Endothelial cell of umbilical vein (primary cell): ENCODE measurements at regions not wholly inside any gene's neighbourhood (a gene's known extent, or its start where the extent isn't known, plus 50 kb on each side); places are given as distances from the start of the nearest gene placed in this dataset.

Experiments used
- BruUV-seq: library from RNA; stranded (reverse); fragments of 400-500 nt; replicated peaks from 2 replicates; lab custom pipeline; 2021; lab: Mats Ljungman, UMichigan
- CTCF ChIA-PET: fragments of 300-600, 350-600 bp; sonication (Branson Sonifier 250); formaldehyde crosslinking; loops from one replicate; lab custom pipeline; 2021; ENCODE audit warnings: antibody characterized with exemption, inconsistent platforms; lab: Charles Lee
- POLR2A ChIA-PET: fragments of 300-600, 350-600 bp; sonication (Branson Sonifier 250); formaldehyde crosslinking; loops from one replicate; lab custom pipeline; 2021; ENCODE audit warnings: antibody characterized with exemption, inconsistent platforms; lab: Charles Lee
- DNase-seq: peaks from one replicate; pipeline ENCODE4 v3.0.0-alpha.2; 2011; ENCODE audit warnings: low read depth, low spot score
- FAIRE-seq: peaks from 2 replicates; lab custom pipeline; 2011; peaks lifted over from hg19 to GRCh38; lab: Jason Lieb, UNC
- H2AFZ ChIP-seq: 2 replicates; pipeline ENCODE4 v1.6.0; 2012; ENCODE audit warnings: low read depth, low read length, control low read depth, inconsistent platforms
- H3K27ac ChIP-seq: 2 replicates; pipeline ENCODE4 v1.5.1; 2011; ENCODE audit warnings: low read depth, mild to moderate bottlenecking, control low read depth, low read length, moderate library complexity; ENCODE audit not compliant: insufficient read depth
- H3K27me3 ChIP-seq, 2 experiments: 2 replicates each; pipeline versions ENCODE4 v1.6.0 to v1.6.1; 2011; ENCODE audit warnings: low read length in 2 of 2, mixed read lengths in 1 of 2; ENCODE audit not compliant: control insufficient read depth in 2 of 2, insufficient read depth in 2 of 2
- H3K36me3 ChIP-seq, 2 experiments: 2 replicates in 1 of 2; 3 replicates in 1 of 2; pipeline ENCODE4 v1.5.1; 2011; ENCODE audit warnings: low read length in 2 of 2, mild to moderate bottlenecking in 1 of 2, moderate library complexity in 1 of 2; ENCODE audit not compliant: control insufficient read depth in 2 of 2, insufficient read depth in 2 of 2; ENCODE audit errors: extremely low read depth in 1 of 2
- H3K4me1 ChIP-seq: 3 replicates; pipeline ENCODE4 v1.5.1; 2011; ENCODE audit warnings: mild to moderate bottlenecking, low read length; ENCODE audit not compliant: control insufficient read depth, insufficient read depth; ENCODE audit errors: extremely low read depth
- H3K4me2 ChIP-seq: 2 replicates; pipeline ENCODE4 v1.6.1; 2011; ENCODE audit warnings: low read length, control low read depth, mixed read lengths; ENCODE audit not compliant: insufficient read depth
- H3K4me3 ChIP-seq, 3 experiments: fragments of 200-600 bp in 1 of 3; sonication (generic), shearing (Covaris generic) in 1 of 3; replicated peaks in 1 of 3; 2 replicates each; pipeline ENCODE4 v1.5.1; 2011 to 2016; ENCODE audit warnings: control low read depth in 3 of 3, low read length in 3 of 3, mild to moderate bottlenecking in 2 of 3, inconsistent platforms in 1 of 3, low read depth in 1 of 3, moderate library complexity in 1 of 3; ENCODE audit not compliant: insufficient read depth in 1 of 3
- H3K79me2 ChIP-seq: 2 replicates; pipeline ENCODE4 v1.6.0; 2012; ENCODE audit warnings: low read length, inconsistent platforms; ENCODE audit not compliant: control insufficient read depth, insufficient read depth
- H3K9ac ChIP-seq: replicated peaks from 2 replicates; pipeline ENCODE3; 2011; ENCODE audit warnings: low read length, control low read depth; ENCODE audit not compliant: insufficient read depth; ENCODE audit errors: extremely low read depth
- H3K9me1 ChIP-seq: replicated peaks from 3 replicates; pipeline ENCODE4 v1.6.0; 2011; ENCODE audit warnings: mild to moderate bottlenecking, low read length; ENCODE audit not compliant: control insufficient read depth, insufficient read depth; ENCODE audit errors: extremely low read depth
- H3K9me3 ChIP-seq: replicated peaks from 2 replicates; pipeline ENCODE4 v1.5.1; 2012; ENCODE audit warnings: low read length, inconsistent platforms; ENCODE audit not compliant: control insufficient read depth, insufficient read depth
- H4K20me1 ChIP-seq: replicated peaks from 2 replicates; pipeline ENCODE3; 2011; ENCODE audit warnings: mild to moderate bottlenecking, low read length; ENCODE audit not compliant: control insufficient read depth, insufficient read depth; ENCODE audit errors: extremely low read depth
- EZH2 ChIP-seq: IDR thresholded peaks from 2 replicates; pipeline ENCODE4 v1.6.1; 2012; ENCODE audit warnings: borderline replicate concordance, low read depth, mild to moderate bottlenecking, moderate library complexity, low read length, inconsistent platforms; ENCODE audit not compliant: severe bottlenecking
- FOS ChIP-seq: IDR thresholded peaks from 2 replicates; pipeline ENCODE4 v1.6.1; 2011; ENCODE audit warnings: mild to moderate bottlenecking, low read length, moderate library complexity, borderline replicate concordance; ENCODE audit not compliant: insufficient read depth
- GATA2 ChIP-seq: IDR thresholded peaks from 2 replicates; pipeline ENCODE4 v1.7.0; 2011; ENCODE audit warnings: low read depth, mild to moderate bottlenecking, moderate library complexity, mixed read lengths, low read length; ENCODE audit not compliant: insufficient read length, insufficient read depth
- JUN ChIP-seq: IDR thresholded peaks from 2 replicates; pipeline ENCODE4 v1.6.1; 2011; ENCODE audit warnings: borderline replicate concordance, low read depth; ENCODE audit not compliant: insufficient read length, insufficient read depth
- MYC ChIP-seq: IDR thresholded peaks from one replicate; pipeline ENCODE4 v1.6.1; 2011; ENCODE audit warnings: mild to moderate bottlenecking, low read depth, low read length
- POLR2A ChIP-seq: IDR thresholded peaks from 2 replicates; pipeline ENCODE4 v1.6.1; 2012; ENCODE audit warnings: low read depth, mild to moderate bottlenecking, control low read depth, low read length
- POLR2AphosphoS5 ChIP-seq: IDR thresholded peaks from 2 replicates; pipeline ENCODE4 v1.6.1; 2012; ENCODE audit warnings: low read depth, mild to moderate bottlenecking, control low read depth, low read length, moderate library complexity; ENCODE audit not compliant: insufficient read depth
- dilution Hi-C: fragments of 300-500 bp; cut with MboI; formaldehyde crosslinking; loops from one replicate; pipeline ENCODE4 v1.15.0; 2019; ENCODE audit warnings: low sequenced_read_pairs; ENCODE audit not compliant: extremely low pct_ligation_motif_present
- intact Hi-C: fragments of 100-400 bp; cut with micrococcal nuclease; formaldehyde crosslinking; loops from one replicate; pipeline ENCODE4 v1.10.0; 2022
- TF ChIP-seq, protein P1 (sequence below): IDR thresholded peaks from 2 replicates; pipeline ENCODE4 v1.6.1; 2011; ENCODE audit not compliant: insufficient read depth, insufficient read length
- TF ChIP-seq, protein P2 (sequence below), 2 donors: IDR thresholded peaks; 1 replicate in 1 of 2; 2 replicates in 1 of 2; pipeline ENCODE4 v1.5.1; 2011; ENCODE audit warnings: low read length in 2 of 2, mild to moderate bottlenecking in 2 of 2, moderate library complexity in 2 of 2, control low read depth in 1 of 2, inconsistent platforms in 1 of 2, low read depth in 1 of 2; ENCODE audit not compliant: insufficient read depth in 1 of 2; ENCODE audit errors: extremely low read depth in 1 of 2

DNA sequence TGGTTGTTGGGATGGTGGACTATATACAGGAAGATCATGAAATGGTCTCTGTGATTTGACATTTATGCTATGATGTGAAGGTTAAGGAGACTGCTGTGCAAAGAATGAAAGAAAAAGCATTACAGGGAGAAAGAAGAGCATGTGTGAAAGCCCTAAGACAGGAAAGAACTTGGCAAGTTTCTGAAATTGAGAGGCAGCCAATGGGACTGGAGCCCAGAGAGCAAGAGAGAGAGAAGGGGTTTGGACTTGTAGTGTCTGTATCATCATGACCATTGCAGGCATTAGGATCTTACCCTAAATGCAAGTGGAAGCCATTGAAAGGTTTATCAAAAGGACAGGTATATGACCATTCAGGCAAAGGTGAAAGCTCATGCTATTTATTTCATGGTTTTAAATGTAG is 147.1 kb downstream of the NAA11 start:
- FAIRE-seq (no peak), DNase-seq (no peak)
- Histone ChIP-seq H2AFZ (no peak overlapping the region), H3K9me1 (no peaks in the 10 kb centered on the region), H3K9ac (no peak overlapping the region), H3K9me3 (no peaks in the 10 kb centered on the region), H3K79me2 (no peaks in the 10 kb centered on the region), H3K27ac (no peak overlapping the region), H3K4me3 (no peak overlapping the region), H3K4me1 (no peaks in the 10 kb centered on the region), H3K4me2 (no peak overlapping the region), H4K20me1 (no peaks in the 10 kb centered on the region), H3K36me3 (no peaks in the 10 kb centered on the region), H3K27me3 (no peaks in the 10 kb centered on the region)
- TF ChIP-seq POLR2AphosphoS5: no peak
- no peak for TF ChIP-seq FOS
- TF ChIP-seq, protein P1, sequence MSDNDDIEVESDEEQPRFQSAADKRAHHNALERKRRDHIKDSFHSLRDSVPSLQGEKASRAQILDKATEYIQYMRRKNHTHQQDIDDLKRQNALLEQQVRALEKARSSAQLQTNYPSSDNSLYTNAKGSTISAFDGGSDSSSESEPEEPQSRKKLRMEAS: no peak
- TF ChIP-seq JUN: no peak
- TF ChIP-seq POLR2A: no peak
- no peak for TF ChIP-seq EZH2
- TF ChIP-seq MYC: no peak
- TF ChIP-seq, protein P2, sequence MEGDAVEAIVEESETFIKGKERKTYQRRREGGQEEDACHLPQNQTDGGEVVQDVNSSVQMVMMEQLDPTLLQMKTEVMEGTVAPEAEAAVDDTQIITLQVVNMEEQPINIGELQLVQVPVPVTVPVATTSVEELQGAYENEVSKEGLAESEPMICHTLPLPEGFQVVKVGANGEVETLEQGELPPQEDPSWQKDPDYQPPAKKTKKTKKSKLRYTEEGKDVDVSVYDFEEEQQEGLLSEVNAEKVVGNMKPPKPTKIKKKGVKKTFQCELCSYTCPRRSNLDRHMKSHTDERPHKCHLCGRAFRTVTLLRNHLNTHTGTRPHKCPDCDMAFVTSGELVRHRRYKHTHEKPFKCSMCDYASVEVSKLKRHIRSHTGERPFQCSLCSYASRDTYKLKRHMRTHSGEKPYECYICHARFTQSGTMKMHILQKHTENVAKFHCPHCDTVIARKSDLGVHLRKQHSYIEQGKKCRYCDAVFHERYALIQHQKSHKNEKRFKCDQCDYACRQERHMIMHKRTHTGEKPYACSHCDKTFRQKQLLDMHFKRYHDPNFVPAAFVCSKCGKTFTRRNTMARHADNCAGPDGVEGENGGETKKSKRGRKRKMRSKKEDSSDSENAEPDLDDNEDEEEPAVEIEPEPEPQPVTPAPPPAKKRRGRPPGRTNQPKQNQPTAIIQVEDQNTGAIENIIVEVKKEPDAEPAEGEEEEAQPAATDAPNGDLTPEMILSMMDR (IDR thresholded peaks at IDR 0.05; ENCODE audit: extremely low read depth in 1 of 2, insufficient read depth in 1 of 2, low read depth in 1 of 2, low read length in 2 of 2): no peak
- no peak for TF ChIP-seq GATA2
- ChIA-PET POLR2A (no interaction called here), CTCF (no interaction called here)
- intact Hi-C loops: no loop called here
- BruUV-seq: no TSS peak
- dilution Hi-C loops: no loop called here
